ENCODE measurements at regions not wholly inside any gene's neighbourhood (a gene's known extent, or its start where the extent isn't known, plus 50 kb on each side); places are given as distances from the start of the nearest gene placed in this dataset.

DNA sequence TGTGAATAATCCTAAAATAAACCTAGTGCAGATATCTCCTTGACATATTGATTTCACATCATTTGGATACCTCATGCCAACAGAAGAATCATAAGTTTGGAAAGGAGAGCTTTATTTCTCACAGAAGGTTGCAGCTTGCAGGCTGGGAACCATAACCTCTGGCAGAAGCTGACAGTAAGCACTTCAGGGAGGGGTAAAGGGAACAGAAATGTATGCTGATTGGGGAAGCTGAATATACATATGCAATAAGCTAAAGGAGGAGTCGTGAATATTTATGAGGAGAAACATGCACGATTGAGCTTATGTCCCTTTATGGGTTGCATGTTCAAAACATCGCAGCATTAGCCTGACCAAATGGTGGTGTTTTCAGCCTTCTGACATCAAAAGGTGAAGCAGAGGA, 814.5 kb downstream of the TBC1D22A start:
- H3K27me3 ChIP-seq (replicated peaks; ENCODE audit: control insufficient read depth, insufficient read depth, low read length), result no peaks in the 10 kb centered on the region
- H3K4me3 ChIP-seq (replicated peaks; ENCODE audit: low read depth, low read length), result no peak overlapping the region
- DNase-seq (ENCODE audit: extremely low read depth, insufficient read length), result no peak
- no peaks in the 10 kb centered on the region for H3K36me3 ChIP-seq (ENCODE audit: control insufficient read depth, insufficient read depth, low read length)
- TF ChIP-seq, protein P1, sequence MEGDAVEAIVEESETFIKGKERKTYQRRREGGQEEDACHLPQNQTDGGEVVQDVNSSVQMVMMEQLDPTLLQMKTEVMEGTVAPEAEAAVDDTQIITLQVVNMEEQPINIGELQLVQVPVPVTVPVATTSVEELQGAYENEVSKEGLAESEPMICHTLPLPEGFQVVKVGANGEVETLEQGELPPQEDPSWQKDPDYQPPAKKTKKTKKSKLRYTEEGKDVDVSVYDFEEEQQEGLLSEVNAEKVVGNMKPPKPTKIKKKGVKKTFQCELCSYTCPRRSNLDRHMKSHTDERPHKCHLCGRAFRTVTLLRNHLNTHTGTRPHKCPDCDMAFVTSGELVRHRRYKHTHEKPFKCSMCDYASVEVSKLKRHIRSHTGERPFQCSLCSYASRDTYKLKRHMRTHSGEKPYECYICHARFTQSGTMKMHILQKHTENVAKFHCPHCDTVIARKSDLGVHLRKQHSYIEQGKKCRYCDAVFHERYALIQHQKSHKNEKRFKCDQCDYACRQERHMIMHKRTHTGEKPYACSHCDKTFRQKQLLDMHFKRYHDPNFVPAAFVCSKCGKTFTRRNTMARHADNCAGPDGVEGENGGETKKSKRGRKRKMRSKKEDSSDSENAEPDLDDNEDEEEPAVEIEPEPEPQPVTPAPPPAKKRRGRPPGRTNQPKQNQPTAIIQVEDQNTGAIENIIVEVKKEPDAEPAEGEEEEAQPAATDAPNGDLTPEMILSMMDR (IDR thresholded peaks at IDR 0.05; ENCODE audit: insufficient read depth, low read length, poor library complexity, severe bottlenecking), result no peak

DNA sequence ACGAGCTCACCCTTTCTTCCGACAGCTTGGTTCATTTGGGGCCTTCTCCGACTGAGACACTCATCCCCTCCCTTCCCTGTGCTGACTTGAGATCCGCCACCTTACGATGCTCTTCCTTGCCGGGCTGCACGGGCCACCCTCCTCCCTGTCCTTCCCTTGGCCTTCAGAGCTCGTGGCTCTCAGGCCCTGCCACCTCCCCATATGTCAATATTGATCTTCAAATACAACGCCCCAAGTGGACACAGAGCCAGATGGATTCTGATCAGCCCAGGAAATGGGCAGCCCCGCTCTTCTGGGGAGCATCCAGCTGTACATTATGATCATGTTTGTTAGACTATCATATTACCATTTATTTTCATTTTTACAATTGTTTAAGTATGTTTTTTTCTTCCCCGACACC, 812.8 kb downstream of the TBC1D22A start:
- H3K27me3 ChIP-seq (replicated peaks; ENCODE audit: control insufficient read depth, insufficient read depth, low read length), result no peaks in the 10 kb centered on the region
- no peak for DNase-seq (ENCODE audit: extremely low read depth, insufficient read length)
- TF ChIP-seq, protein P1 (IDR thresholded peaks at IDR 0.05; ENCODE audit: insufficient read depth, low read length, poor library complexity, severe bottlenecking), result no peak
- no peaks in the 10 kb centered on the region for H3K36me3 ChIP-seq (ENCODE audit: control insufficient read depth, insufficient read depth, low read length)
- no peak overlapping the region for H3K4me3 ChIP-seq (replicated peaks; ENCODE audit: low read depth, low read length)

DNA sequence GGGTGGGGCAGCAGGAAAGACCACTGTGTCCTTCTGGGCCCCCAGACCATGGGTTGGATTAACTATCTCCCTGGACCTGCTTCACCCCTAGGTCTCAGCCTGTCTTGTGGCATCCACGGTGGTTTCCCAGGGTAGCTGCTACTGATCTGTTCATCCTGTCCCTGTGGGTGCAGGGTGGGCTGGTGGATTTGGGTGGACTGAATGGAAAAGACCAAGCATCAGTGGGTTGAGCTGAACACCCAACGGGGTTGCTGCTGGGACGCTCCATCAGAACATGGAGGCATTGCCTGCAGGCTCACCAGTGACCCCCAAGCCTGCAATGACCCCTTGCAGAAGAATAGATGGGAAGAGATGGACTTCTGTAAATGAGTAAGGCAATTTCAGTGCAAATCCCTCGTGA, 812.1 kb downstream of the TBC1D22A start:
- H3K27me3 ChIP-seq (replicated peaks; ENCODE audit: control insufficient read depth, insufficient read depth, low read length), result no peaks in the 10 kb centered on the region

DNA sequence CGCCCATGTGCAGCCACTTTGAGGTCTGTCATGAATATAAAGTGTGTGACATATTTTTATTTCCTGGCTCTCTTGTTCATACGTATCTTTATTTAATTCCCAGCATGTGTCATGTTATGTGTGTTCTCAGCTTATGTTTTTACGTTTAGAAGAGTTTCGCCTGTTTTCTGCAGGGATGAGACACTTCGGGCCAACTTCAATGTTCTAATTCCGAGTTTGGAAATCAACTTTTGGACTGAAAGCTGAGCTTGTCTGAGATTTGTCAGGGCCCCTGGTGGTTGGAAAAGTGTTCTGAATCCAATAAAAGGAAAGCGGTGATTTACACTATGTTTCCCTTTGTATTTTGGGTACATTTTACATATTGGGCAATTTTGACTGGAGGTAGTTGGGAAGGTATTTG, 810.7 kb downstream of the TBC1D22A start:
- TF ChIP-seq, protein P1 (IDR thresholded peaks at IDR 0.05; ENCODE audit: insufficient read depth, low read length, poor library complexity, severe bottlenecking), result no peak
- DNase-seq (ENCODE audit: extremely low read depth, insufficient read length), result no peak
- H3K36me3 ChIP-seq (ENCODE audit: control insufficient read depth, insufficient read depth, low read length), result no peaks in the 10 kb centered on the region
- no peaks in the 10 kb centered on the region for H3K27me3 ChIP-seq (replicated peaks; ENCODE audit: control insufficient read depth, insufficient read depth, low read length)
- H3K4me3 ChIP-seq (replicated peaks; ENCODE audit: low read depth, low read length), result no peak overlapping the region

More for the DNA sequence above, 812.1 kb downstream of the TBC1D22A start:
- no peak overlapping the region for H3K4me3 ChIP-seq (replicated peaks; ENCODE audit: low read depth, low read length)
- no peak for DNase-seq (ENCODE audit: extremely low read depth, insufficient read length)
- H3K36me3 ChIP-seq (ENCODE audit: control insufficient read depth, insufficient read depth, low read length), result no peaks in the 10 kb centered on the region
- TF ChIP-seq, protein P1 (IDR thresholded peaks at IDR 0.05; ENCODE audit: insufficient read depth, low read length, poor library complexity, severe bottlenecking), result no peak

DNA sequence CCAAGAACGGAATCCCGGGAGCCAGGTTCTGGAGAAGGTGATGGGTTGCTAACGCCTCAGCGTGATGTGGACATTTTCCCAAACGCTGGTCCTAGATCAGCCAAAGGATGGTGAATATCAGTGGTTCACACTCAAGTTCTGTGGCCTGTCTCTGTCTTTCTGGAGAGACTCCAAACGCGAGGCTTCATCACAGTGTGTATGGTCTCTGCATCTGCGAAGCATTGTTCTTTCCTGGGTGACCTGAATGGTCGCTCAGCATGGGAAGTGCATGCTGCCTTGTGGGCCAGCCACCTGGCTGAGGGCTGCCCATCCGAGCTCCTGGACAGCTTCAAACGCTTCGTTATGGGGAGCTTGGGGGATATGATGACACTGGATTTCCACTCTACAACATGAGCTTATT, 810.0 kb downstream of the TBC1D22A start:
- TF ChIP-seq, protein P1 (IDR thresholded peaks at IDR 0.05; ENCODE audit: insufficient read depth, low read length, poor library complexity, severe bottlenecking), result no peak
- no peaks in the 10 kb centered on the region for H3K27me3 ChIP-seq (replicated peaks; ENCODE audit: control insufficient read depth, insufficient read depth, low read length)
- no peaks in the 10 kb centered on the region for H3K36me3 ChIP-seq (ENCODE audit: control insufficient read depth, insufficient read depth, low read length)
- no peak overlapping the region for H3K4me3 ChIP-seq (replicated peaks; ENCODE audit: low read depth, low read length)
- DNase-seq (ENCODE audit: extremely low read depth, insufficient read length), result no peak

DNA sequence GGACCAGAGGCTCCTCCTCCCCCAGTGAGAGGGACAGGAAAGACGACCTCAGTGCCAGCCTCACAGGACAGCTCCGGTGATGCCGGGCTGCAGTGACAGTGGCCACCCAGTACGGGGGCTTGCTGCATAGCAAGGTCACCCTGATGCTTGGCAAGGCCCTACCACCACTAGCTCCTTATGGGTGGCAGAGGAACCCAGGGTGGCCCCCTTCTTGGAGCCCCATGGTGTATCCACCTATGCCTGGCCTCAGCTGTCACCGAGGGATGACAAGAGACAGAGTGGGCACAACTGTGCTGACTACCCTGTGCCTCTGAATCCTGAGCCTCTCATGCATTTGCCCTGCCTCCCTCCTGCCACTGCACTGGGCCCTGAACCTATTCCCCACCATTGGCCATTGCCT, 809.2 kb downstream of the TBC1D22A start:
- Histone ChIP-seq H3K27me3 (replicated peaks; ENCODE audit: control insufficient read depth, insufficient read depth, low read length) (no peaks in the 10 kb centered on the region), H3K36me3 (ENCODE audit: control insufficient read depth, insufficient read depth, low read length) (no peaks in the 10 kb centered on the region), H3K4me3 (replicated peaks; ENCODE audit: low read depth, low read length) (no peak overlapping the region)
- no peak for DNase-seq (ENCODE audit: extremely low read depth, insufficient read length)
- TF ChIP-seq, protein P1 (IDR thresholded peaks at IDR 0.05; ENCODE audit: insufficient read depth, low read length, poor library complexity, severe bottlenecking), result no peak
